Kidney tubule cell (primary cell): ENCODE measurements at regions not wholly inside any gene's neighbourhood (a gene's known extent, or its start where the extent isn't known, plus 50 kb on each side); places are given as distances from the start of the nearest gene placed in this dataset.
A peak's percentile ranks its signal among the peaks of the same experiment; 100 is the strongest.

Source experiments
- DNase-seq: peaks from one replicate; pipeline ENCODE4 v3.0.0-alpha.2; 2018; ENCODE audit warnings: low spot score

DNA sequence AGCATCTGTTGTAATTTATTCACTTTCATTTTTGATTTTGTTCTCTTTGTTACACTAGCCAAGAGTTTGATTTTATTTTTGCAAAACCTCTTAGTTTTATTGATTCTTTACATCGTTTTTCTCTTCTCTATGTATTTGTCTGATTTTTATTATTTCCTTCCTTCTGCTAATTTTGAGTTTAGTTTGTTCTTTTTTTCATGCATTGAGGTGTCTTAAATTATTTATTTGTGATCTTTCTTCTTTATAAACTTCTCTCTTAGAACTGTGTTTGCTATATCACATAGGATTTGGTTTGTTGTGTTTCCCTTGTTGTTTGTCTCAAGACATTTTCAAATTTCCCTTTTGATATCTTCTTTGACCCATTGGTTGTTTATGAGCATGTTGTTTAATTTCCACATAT lies 51.7 kb upstream of the NFKBIA start:
- DNase-seq, result no peak

DNA sequence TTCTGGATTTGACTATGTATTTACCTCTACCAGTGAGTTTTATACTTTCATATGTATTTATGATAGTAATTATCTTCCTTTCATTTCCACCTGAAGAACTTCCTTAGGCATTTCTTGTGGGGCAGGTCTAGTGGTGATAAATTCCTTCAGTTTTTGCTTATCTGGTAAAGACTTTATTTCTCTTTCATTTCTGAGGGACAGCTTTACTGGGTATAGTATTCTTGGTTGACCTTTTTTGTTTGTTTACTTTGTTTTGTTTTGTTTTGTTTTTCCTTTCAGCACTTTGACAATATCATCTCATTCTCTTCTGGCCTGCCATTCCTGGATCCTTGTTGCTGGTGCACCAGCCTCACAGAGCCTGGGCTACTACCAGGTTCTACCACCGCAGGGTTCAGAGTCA lies 53.9 kb upstream of the NFKBIA start:
- no peak for DNase-seq

DNA sequence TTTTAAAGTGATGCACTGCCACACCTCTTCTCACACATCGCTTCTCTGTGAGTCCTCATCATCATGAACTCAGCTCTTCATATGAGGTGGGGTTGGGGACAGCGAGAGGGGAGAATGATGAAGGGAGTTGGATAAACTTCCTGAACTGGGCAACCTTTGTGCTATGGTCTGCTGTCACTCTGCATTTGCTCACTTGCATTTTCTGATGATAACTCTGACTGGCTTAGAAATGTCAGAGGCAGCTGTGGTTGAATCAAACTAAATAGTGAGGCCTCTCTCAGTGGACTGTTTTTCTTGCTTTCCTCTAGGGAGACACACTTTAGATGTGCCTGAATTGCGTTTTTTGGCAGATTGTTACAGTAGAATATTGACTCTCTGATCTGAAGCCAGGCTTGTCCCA lies 55.2 kb upstream of the NFKBIA start:
- DNase-seq, result no peak

DNA sequence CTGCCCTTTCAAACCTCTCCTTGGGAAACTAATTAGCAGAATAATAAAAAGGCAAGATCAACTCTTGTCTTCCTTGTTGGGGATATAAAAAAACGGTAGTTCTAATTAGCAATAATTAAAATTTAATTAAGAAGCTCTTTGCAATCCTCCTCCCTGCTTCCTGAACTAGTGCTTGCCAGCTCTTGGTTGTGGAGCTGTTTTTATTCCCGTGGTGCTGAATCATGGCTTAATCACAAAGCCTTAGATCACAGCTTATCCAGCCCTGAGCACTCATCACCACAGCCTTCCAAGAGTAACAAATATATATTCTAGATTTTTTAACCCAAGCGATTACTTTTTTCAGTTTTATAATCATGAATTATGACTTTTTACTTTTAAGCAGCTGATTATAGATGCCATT lies 63.2 kb upstream of the INSM2 start:
- DNase-seq, result peak; percentile 31

DNA sequence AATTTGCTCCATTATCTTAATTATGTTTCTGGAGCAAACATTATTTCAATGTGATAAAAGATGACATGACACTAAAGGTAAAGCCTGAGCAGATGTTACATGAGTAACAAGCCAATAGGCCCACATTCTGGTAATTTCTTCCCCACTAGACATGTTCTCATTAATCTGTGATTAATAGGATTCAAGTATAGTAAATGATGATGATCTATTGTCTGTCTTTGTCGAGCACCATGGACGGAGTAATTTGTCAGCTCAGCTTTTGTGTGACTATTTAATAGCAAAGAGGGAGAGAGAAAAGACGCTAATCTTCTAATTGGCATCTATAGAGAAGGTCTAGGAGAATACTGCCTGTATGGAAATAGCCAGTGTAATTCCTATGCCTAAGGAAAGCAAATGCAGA lies 62.2 kb upstream of the INSM2 start:
- no peak for DNase-seq

DNA sequence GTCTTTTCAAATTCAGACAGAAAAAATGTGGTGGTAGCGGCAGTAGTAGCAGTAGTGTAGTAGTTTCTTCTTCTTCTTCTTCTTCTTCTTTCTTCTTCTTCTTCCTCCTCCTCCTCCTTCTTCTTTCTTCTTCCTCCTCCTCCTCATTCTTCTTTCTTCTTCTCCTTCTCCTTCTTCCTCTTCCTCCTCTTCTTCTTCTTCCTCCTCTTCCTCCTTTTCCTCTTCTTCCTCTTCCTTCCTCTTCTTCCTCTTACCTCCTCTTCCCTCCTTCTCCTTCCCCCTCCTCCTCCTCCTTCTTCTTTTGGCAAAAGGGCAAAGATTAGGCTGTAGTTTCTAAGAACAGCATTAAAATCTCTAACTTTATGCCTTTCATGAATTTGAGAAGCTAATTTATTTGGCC lies 59.6 kb upstream of the INSM2 start:
- DNase-seq, result no peak

DNA sequence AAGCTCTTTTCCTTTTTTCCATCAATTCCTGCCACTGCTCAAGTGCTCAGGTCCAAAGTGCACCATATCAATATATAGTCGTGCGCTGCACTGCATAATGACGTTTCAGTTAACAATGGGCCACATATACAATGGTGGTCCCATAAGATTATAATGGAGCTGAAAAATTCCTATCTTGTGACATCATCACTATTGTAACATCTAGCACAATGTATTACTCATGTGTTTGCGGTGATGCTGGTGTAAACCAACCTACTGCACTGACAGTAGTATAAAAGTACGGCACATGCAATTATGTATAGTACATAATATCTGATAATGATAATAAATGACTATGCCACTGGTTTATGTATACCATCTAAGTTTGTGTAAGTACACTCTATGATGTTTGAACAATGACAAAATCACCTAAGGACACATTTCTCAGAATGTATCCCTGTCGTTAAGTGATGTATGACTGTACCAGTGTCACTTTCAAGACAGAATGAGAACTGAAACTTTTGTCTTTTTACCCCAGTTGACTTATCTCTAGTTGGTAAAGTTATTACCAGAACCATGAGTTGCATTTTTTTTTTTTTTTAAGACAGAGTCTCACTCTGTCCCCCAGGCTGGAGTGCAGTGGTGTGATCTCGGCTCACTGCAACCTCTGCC lies 53.7 kb upstream of the INSM2 start:
- peak; percentile 12 for DNase-seq

DNA sequence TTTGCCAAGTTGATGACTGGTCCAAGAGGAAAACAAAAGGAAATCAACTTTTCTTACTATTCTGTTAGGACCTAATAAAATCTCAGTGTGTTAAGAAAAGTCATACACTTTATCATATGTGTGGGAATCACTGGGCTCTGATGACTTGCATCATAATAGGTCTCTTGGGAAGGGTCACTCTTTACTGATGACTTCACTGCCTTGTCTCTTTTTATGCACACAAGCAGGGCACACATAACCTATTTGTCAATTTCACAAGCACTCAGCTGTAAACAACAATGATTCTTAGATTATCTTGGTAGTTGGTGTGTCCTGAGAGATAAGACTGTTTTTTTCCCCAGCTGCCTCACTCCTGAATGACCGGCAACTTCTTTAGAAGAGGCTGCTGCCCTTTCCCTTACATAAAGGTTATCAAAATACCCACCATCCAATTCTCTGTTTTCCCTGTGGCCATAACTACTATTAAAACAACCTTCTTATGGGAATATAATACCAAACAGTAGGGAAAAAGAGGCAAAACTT lies 50.9 kb upstream of the INSM2 start:
- DNase-seq, result no peak
